Nephron progenitor cell (in vitro differentiated cells): ENCODE measurements at regions not wholly inside any gene's neighbourhood (a gene's known extent, or its start where the extent isn't known, plus 50 kb on each side); places are given as distances from the start of the nearest gene placed in this dataset.

Experiments used
- DNase-seq: peaks from one replicate; pipeline ENCODE4 v3.0.0; 2021
- H3K27ac Mint-ChIP-seq: 2 replicates; pipeline ENCODE4 v1.8.0; 2021; ENCODE audit warnings: mild to moderate bottlenecking, moderate library complexity, mixed read lengths
- H3K27me3 Mint-ChIP-seq: 2 replicates; pipeline ENCODE4 v1.8.0; 2021; ENCODE audit warnings: mild to moderate bottlenecking, low read depth, mixed read lengths; ENCODE audit not compliant: poor library complexity
- H3K36me3 Mint-ChIP-seq: 2 replicates; pipeline ENCODE4 v1.8.0; 2021; ENCODE audit warnings: low read depth, mixed read lengths
- H3K4me1 Mint-ChIP-seq: 2 replicates; pipeline ENCODE4 v1.8.0; 2021; ENCODE audit warnings: mixed read lengths
- H3K4me3 Mint-ChIP-seq: 2 replicates; pipeline ENCODE4 v1.8.0; 2021; ENCODE audit warnings: mild to moderate bottlenecking, moderate library complexity, mixed read lengths
- H3K9me3 Mint-ChIP-seq: 2 replicates; pipeline ENCODE4 v1.8.0; 2021; ENCODE audit warnings: mild to moderate bottlenecking, moderate library complexity, mixed read lengths
- CTCF ChIP-seq: fragments of 200-600 bp; sonication (generic); IDR thresholded peaks from 2 replicates; pipeline ENCODE4 v1.5.0; 2021; ENCODE audit warnings: antibody characterized with exemption

GRCh38 chr13:109647699-109648098 is 138.7 kb downstream of the IRS2 start:
- no peaks in the 10 kb centered on the region for H3K36me3 Mint-ChIP-seq
- H3K27ac Mint-ChIP-seq, result no peak overlapping the region
- H3K9me3 Mint-ChIP-seq, result no peaks in the 10 kb centered on the region

DNA sequence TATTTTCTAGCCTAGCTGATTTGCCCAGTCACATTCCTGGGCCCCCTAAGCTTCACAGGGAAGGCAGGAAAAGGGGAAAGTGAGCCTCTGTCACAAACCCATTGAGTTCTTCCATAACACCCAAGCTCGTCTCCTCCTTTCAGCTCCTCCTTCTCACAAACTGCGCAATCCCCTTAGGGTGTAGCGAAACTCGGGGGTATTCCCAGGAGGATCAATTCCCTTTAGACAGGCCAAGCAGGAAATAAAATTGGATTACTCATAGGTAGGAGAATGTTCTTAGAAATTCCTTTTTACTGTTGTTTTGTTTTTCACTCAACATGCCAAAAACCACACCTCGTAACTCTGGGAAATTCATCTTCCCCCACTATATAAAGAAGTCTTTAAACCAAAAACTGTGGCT is 139.3 kb downstream of the IRS2 start:
- DNase-seq, result no peak
- no peak overlapping the region for H3K27ac Mint-ChIP-seq
- H3K36me3 Mint-ChIP-seq, result no peaks in the 10 kb centered on the region
- no peak overlapping the region for H3K4me3 Mint-ChIP-seq
- H3K4me1 Mint-ChIP-seq, result peaks cover 6% of the 10 kb centered on the region
- TF ChIP-seq CTCF, result no peak
- peaks cover 11% of the 10 kb centered on the region for H3K27me3 Mint-ChIP-seq
- peaks cover under 1% of the 10 kb centered on the region for H3K9me3 Mint-ChIP-seq

More at GRCh38 chr13:109647699-109648098, 138.7 kb downstream of the IRS2 start:
- H3K4me3 Mint-ChIP-seq, result no peak overlapping the region
- H3K27me3 Mint-ChIP-seq, result peaks cover 11% of the 10 kb centered on the region
- TF ChIP-seq CTCF, result no peak
- no peak for DNase-seq
- peaks cover 13% of the 10 kb centered on the region for H3K4me1 Mint-ChIP-seq

DNA sequence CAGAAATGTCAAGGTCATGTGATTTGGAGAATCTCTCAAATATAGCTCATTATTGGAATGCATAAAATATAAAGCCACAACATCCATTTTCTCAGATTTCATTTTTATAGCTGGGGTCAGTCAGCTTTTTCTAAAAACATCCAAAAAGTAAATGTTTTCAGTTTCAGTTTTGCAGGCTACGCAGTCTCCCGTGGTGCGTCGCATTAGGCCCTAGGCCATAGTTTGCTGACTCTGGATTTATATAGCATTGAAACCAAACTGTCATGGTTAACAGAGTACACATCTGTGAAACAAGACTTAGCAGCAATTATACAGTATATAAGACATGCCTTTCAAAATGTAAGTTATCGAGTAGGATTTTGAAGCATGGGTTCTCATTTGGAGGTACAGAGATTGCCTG is 140.0 kb downstream of the IRS2 start:
- Mint-ChIP-seq H3K4me1 (peaks cover 6% of the 10 kb centered on the region), H3K4me3 (no peak overlapping the region), H3K36me3 (no peaks in the 10 kb centered on the region), H3K27ac (no peak overlapping the region), H3K27me3 (peaks cover 10% of the 10 kb centered on the region), H3K9me3 (peaks cover 6% of the 10 kb centered on the region)
- TF ChIP-seq CTCF, result no peak
- no peak for DNase-seq

GRCh38 chr13:109645831-109646230 is 140.6 kb downstream of the IRS2 start:
- TF ChIP-seq CTCF, result no peak
- Mint-ChIP-seq H3K9me3 (peaks cover 12% of the 10 kb centered on the region), H3K27me3 (peaks cover 6% of the 10 kb centered on the region), H3K4me3 (no peak overlapping the region), H3K4me1 (peaks cover 6% of the 10 kb centered on the region), H3K27ac (no peak overlapping the region), H3K36me3 (peaks cover 3% of the 10 kb centered on the region)
- DNase-seq, result no peak

DNA sequence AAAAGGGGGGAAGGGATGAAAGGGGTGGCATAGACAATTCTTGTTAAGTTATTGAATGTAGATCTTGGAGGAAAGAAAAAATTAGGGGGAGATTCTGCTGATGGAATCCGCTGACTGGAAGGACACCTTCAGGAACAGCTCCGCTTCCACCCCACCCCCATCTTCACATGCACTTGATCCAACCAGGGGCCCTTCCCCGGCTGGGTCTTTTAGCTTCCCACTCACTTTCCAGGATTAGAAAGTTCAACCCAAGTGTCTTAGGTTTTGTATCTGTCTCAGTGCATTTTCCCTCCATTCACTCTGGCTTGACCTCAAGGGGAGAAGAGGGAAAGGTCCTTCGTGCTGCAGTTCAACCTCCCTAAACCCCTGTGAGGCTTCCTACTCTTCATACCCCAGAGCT is 141.4 kb downstream of the IRS2 start:
- Mint-ChIP-seq H3K27me3 (peaks cover 6% of the 10 kb centered on the region), H3K4me1 (peaks cover 6% of the 10 kb centered on the region), H3K4me3 (no peak overlapping the region), H3K27ac (no peak overlapping the region), H3K36me3 (peaks cover 5% of the 10 kb centered on the region), H3K9me3 (peaks cover 21% of the 10 kb centered on the region)
- no peak for DNase-seq
- TF ChIP-seq CTCF, result no peak

DNA sequence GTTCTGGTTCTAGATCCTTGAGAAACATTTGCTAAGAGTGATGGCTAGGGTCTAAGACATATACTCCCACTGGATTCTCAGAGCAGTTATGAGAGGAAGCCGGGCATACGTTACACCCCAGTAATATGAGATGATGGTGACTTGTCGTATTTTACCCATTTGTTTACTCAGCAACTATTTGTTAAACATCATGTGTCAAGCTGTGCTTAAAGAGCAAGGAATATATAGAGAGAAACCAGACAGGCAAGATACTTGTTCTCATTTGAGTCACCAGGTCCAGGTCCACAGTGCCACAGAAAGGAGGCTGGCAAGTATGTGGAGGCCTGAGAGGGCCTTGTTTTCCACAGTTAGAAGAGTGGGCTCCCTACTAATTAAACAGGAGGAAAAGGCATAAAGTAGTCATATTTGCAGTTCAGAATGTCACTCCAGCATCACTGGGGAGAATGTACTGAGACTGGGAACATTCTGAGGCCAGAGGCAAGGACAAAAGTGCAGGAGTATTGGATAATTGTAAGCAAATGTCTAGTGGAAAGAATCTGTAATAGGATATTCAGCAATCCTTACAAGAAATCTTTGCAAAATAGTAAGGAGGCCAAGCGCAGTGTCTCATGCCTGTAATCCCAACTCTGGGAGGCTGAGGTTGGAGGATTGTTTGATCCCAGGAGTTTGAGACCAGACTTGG is 142.2 kb downstream of the IRS2 start:
- peaks cover 6% of the 10 kb centered on the region for H3K27me3 Mint-ChIP-seq
- peaks cover 6% of the 10 kb centered on the region for H3K4me1 Mint-ChIP-seq
- H3K9me3 Mint-ChIP-seq, result peaks cover 26% of the 10 kb centered on the region
- H3K27ac Mint-ChIP-seq, result no peak overlapping the region
- H3K36me3 Mint-ChIP-seq, result peaks cover 5% of the 10 kb centered on the region
- no peak for TF ChIP-seq CTCF
- H3K4me3 Mint-ChIP-seq, result no peak overlapping the region
- no peak for DNase-seq
